Ovary (tissue), 3 donors: ENCODE measurements at regions not wholly inside any gene's neighbourhood (a gene's known extent, or its start where the extent isn't known, plus 50 kb on each side); places are given as distances from the start of the nearest gene placed in this dataset.

ENCODE experiments used
- POLR2A ChIP-seq: fragments of 450-650 bp; IDR thresholded peaks from one replicate; pipeline ENCODE4 v1.6.1; 2017; ENCODE audit warnings: antibody characterized with exemption, mild to moderate bottlenecking, moderate library complexity
- TF ChIP-seq, protein P1 (sequence below), 3 donors: fragments of 450-650 bp in 2 of 3; fragments of 200-600 bp in 1 of 3; IDR thresholded peaks; one replicate each; pipeline versions ENCODE4 v1.5.1 to v1.8.0; 2016 to 2022; ENCODE audit warnings: antibody characterized with exemption in 3 of 3, mild to moderate bottlenecking in 1 of 3
- donor health status: DM: no; HTN: no; CAD: no.

DNA sequence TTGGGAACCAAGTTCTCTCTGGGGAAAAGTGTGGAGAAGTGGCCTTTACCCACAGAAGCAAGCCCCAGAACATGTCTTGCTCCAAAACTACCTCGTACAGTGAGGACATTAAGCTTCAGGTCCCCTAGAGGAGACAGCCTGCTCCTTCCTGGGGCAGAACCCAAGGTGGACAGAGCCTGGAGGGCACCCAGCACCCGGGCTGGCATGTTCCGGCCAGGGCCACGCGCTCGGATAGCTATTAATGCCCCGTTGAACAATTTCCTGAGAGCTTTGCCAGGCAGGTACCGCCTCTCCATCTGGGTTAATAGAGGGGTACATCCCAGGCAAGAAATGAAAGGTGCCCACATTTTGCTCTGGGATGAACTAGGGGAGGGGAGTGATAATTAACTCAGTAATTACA, 169.0 kb upstream of the GRK3 start:
- TF ChIP-seq, protein P1, sequence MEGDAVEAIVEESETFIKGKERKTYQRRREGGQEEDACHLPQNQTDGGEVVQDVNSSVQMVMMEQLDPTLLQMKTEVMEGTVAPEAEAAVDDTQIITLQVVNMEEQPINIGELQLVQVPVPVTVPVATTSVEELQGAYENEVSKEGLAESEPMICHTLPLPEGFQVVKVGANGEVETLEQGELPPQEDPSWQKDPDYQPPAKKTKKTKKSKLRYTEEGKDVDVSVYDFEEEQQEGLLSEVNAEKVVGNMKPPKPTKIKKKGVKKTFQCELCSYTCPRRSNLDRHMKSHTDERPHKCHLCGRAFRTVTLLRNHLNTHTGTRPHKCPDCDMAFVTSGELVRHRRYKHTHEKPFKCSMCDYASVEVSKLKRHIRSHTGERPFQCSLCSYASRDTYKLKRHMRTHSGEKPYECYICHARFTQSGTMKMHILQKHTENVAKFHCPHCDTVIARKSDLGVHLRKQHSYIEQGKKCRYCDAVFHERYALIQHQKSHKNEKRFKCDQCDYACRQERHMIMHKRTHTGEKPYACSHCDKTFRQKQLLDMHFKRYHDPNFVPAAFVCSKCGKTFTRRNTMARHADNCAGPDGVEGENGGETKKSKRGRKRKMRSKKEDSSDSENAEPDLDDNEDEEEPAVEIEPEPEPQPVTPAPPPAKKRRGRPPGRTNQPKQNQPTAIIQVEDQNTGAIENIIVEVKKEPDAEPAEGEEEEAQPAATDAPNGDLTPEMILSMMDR (IDR thresholded peaks at IDR 0.05) = no peak
- TF ChIP-seq POLR2A = no peak
